ENCODE measurements at regions not wholly inside any gene's neighbourhood (a gene's known extent, or its start where the extent isn't known, plus 50 kb on each side); places are given as distances from the start of the nearest gene placed in this dataset.

DNA sequence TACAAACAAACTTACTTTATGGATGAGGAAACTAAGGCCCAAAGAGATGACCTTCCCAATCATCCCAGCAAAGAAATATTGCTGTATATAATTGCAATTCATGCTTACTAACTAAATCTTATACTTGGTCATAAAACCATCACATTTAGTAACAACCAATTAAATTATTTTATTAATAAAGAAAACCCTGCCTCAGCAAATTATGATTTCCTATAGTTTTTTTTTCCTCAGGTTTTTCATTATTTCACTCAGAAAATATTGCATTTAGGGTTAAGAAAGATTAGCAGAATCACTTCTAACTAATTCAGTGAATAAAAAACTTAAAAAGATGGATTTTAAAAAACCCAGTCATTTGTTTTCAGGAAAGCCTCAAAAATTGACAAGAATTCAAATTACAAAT is 86.5 kb upstream of the GADL1 start:
- no peak overlapping the region for H3K4me3 ChIP-seq (ENCODE audit: low read depth, low read length)
- TF ChIP-seq, protein P1, sequence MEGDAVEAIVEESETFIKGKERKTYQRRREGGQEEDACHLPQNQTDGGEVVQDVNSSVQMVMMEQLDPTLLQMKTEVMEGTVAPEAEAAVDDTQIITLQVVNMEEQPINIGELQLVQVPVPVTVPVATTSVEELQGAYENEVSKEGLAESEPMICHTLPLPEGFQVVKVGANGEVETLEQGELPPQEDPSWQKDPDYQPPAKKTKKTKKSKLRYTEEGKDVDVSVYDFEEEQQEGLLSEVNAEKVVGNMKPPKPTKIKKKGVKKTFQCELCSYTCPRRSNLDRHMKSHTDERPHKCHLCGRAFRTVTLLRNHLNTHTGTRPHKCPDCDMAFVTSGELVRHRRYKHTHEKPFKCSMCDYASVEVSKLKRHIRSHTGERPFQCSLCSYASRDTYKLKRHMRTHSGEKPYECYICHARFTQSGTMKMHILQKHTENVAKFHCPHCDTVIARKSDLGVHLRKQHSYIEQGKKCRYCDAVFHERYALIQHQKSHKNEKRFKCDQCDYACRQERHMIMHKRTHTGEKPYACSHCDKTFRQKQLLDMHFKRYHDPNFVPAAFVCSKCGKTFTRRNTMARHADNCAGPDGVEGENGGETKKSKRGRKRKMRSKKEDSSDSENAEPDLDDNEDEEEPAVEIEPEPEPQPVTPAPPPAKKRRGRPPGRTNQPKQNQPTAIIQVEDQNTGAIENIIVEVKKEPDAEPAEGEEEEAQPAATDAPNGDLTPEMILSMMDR (IDR thresholded peaks at IDR 0.05; ENCODE audit: low read depth, low read length): no peak

DNA sequence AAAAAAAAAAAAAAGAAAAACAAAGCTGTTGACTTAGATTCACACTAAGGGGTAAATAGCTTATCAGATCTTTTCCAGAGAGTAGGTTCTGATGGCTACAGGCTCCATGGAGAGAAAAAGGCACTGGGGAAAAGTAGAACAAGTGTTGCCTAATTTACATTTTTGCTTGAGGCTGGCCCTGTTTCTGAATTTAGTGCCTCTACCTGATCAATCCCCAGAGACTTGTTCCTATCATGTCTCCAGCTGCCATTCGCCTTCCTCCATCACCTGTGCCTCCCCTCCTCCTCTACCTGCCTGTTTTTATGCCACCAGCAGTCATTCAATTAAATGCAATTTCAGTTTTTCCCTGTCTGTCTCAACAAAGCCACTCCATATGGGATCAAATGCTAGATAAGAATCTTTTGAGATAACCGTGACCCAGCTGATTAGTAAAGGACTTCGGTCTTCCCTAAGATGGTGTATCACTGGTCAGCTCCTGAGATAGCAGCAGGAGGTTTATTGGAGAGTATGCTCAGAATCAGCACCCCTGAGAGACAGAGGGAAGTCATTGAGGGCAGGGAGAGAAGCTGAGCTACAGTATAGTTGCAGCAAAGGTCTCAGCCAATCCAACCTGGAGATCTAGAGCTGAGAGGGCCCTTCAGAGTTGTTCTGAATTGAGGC is 88.1 kb upstream of the GADL1 start:
- H3K4me3 ChIP-seq (ENCODE audit: low read depth, low read length): no peak overlapping the region
- TF ChIP-seq, protein P1 (IDR thresholded peaks at IDR 0.05; ENCODE audit: low read depth, low read length): no peak

DNA sequence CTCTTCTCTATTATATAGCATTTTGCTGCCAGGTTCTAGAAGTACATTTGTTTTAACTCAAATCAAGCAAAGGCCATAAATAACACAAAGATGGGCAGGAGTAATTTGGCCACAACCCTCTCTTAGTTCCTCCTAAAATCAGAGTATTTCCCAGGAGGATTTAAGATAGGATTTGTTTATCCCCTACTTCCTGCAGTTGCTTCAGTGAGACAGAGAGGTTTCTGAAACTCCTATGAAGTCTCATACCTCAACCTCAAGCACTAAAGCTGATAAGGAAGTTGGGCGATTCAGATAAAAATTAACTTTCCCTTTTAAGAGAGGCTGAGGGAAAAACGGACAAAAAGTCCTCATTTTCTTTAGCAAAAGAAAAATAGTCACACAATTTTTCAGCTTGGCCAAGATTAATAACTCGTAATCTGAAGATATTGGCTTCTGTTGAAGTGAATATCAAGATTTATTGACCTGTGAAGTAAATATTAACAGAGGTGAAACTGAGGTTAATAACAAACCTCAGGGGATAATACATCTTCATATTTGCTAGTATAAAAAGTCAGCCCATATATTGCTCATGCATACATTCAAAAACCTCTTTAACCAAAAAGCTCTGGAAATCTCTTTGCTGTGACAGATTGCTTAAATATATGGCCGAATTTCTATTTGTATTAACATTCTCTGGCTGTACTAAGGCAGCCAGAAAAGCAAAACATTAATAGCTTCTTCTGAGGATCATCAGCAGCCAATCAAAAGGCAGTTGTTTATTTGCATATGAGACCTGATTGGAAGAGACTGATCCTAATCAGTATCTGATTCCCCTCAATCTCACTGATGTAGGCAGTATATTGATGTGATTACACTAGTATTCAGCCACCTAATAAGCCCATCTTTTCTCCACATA is 90.6 kb upstream of the GADL1 start:
- no peak overlapping the region for H3K4me3 ChIP-seq (ENCODE audit: low read depth, low read length)
- TF ChIP-seq, protein P1 (IDR thresholded peaks at IDR 0.05; ENCODE audit: low read depth, low read length): no peak

DNA sequence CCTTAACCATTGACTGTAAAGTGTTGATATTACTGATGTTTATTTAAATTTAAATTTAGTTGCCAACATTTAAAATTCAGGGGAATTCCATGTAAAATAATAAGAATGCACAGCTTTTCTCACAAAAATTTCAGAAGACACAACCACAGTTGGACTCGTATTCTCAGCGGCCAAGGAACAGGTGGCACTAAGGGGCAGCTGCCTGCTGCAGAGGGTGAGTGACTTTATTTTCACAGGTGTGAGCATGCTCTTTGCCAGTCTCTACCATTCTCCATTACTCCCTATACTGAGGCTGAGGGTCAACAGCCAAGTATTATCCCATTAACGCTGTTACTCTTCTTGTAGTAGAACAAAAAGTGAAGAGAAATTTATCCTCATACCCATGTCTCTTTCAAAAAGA is 92.1 kb upstream of the GADL1 start:
- no peak overlapping the region for H3K4me3 ChIP-seq (ENCODE audit: low read depth, low read length)
- TF ChIP-seq, protein P1 (IDR thresholded peaks at IDR 0.05; ENCODE audit: low read depth, low read length): no peak

DNA sequence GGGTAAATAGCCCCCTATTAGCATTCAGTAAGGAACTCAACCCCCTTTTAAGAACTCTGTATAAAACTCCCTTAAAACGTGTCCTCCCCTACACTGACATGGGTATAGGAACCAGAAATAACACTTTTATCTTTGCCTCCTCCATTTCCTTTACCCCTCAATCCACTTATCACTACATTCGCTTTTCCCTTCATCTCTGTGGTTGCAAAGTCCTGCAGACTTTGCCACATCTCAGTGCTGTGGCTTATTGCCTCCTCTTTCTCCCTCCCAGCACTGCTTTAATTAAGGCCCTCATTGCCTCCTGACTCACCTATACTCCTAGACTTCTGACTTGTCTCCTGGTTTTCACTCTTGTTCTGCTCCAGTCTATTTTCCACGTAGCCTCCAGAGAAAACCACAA is 94.3 kb upstream of the GADL1 start:
- TF ChIP-seq, protein P1 (IDR thresholded peaks at IDR 0.05; ENCODE audit: low read depth, low read length): no peak
- no peak overlapping the region for H3K4me3 ChIP-seq (ENCODE audit: low read depth, low read length)

DNA sequence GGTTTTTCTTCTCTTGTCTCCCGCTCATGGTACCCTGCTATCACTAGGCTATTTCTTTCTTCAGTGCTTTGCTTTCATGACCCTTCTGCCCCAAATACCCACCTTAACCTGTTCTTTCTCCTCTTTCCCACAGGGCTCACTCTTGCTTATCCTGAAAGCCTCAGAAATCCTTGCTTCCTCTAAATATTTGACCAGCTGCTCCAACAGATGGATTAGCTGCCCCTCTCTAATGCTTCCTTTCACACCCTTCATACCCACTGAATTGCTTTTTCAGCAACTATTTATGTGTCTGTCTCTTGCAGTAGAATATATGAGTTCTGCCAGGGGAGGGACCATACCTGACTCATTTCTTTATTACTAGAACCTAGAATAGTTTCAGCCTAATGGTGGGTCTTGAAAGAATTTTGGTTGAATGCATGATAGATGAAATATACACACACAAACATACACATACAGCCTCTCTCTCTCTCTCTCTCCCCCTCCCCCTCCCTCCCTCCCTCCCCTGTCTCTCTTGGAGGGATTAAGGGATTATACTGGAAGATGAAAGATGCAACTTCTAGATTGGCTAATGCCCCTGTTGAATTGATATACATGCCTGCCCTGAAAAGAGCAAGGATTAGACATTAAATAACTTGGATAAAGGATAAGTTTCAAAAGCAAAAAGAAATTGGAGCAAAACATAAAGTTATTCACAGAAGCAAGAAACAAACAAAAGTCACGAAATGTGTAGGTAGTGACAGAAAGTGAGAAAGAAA is 95.0 kb upstream of the GADL1 start:
- TF ChIP-seq, protein P1 (IDR thresholded peaks at IDR 0.05; ENCODE audit: low read depth, low read length): no peak
- no peak overlapping the region for H3K4me3 ChIP-seq (ENCODE audit: low read depth, low read length)

Data from WI38 (cell line).